ENCODE measurements at regions not wholly inside any gene's neighbourhood (a gene's known extent, or its start where the extent isn't known, plus 50 kb on each side); places are given as distances from the start of the nearest gene placed in this dataset.

DNA sequence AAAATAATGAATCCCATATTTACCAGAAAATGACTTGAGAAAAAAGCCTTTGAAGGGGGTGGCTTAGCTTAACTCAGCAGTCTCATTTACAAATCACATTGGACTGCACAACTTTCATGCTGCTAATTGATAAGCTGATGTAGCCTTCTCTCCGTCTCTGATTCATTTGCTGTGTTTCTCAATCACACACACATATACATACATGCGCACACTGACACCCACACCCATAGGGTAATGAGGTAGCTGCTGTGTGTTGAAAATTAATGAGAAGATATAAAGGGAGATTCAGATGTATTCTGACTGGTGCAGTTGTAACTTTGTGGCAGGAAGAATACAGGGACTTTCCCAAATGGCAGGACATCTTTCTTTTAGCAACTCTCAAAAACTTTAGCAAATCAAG lies 141.9 kb upstream of the GCFC2 start:
- TF ChIP-seq CTCF (IDR thresholded peaks at IDR 0.05; ENCODE audit: low read length) (no peak), EZH2phosphoT487 (IDR thresholded peaks at IDR 0.05; ENCODE audit: low read length) (no peak)
